ENCODE measurements at regions not wholly inside any gene's neighbourhood (a gene's known extent, or its start where the extent isn't known, plus 50 kb on each side); places are given as distances from the start of the nearest gene placed in this dataset.
A peak's percentile ranks its signal among the peaks of the same experiment; 100 is the strongest.

GRCh38 chr2:236501531-236501930 lies 68.1 kb upstream of the ACKR3 start:
- no peak for DNase-seq

- DNase-seq, result no peak
Observed at GRCh38 chr2:236503100-236503499, 66.5 kb upstream of the ACKR3 start.

GRCh38 chr2:236503583-236503982 lies 66.0 kb upstream of the ACKR3 start:
- no peak for DNase-seq

GRCh38 chr2:236505041-236505440 lies 64.6 kb upstream of the ACKR3 start:
- no peak for DNase-seq

- DNase-seq, result no peak
Observed at GRCh38 chr2:236505648-236506047, 64.0 kb upstream of the ACKR3 start.

- DNase-seq, result peak; percentile 84
Observed at GRCh38 chr2:236507393-236508085, 62.1 kb upstream of the ACKR3 start.

- no peak for DNase-seq
Observed at GRCh38 chr2:236508466-236508865, 61.2 kb upstream of the ACKR3 start.

GRCh38 chr2:236510034-236510433 lies 59.6 kb upstream of the ACKR3 start:
- DNase-seq, result no peak

GRCh38 chr2:236511266-236511665 lies 58.4 kb upstream of the ACKR3 start:
- no peak for DNase-seq

- no peak for DNase-seq
Observed at GRCh38 chr2:236512267-236512666, 57.4 kb upstream of the ACKR3 start.

GRCh38 chr2:236512902-236513435 lies 56.7 kb upstream of the ACKR3 start:
- peak; percentile 63 for DNase-seq

- no peak for DNase-seq
Observed at GRCh38 chr2:236513956-236514355, 55.7 kb upstream of the ACKR3 start.

GRCh38 chr2:236516708-236517107 lies 52.9 kb upstream of the ACKR3 start:
- no peak for DNase-seq

GRCh38 chr2:236517251-236518031 lies 52.2 kb upstream of the ACKR3 start:
- no peak for DNase-seq

All from right forelimb (tissue), 1 donor.